ENCODE measurements at regions not wholly inside any gene's neighbourhood (a gene's known extent, or its start where the extent isn't known, plus 50 kb on each side); places are given as distances from the start of the nearest gene placed in this dataset.

DNA sequence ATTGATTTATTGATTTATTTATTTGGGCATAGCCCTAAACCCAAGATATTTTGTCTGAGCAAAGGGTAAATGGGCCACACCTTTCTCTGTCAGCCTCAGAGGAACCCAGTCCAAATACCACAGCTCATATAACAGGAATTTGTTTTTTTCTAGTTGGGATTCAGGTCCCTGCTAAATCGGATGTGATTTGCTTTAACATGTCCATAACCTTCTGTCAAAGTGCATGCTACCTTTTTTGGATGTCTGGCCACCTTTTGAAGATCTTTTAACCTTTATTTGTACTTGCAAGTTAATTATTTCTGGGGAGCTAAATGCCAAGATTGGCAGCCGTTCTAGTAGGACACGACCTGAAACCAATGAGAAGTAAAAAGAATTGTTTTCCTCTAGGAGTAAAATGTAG lies 303.2 kb upstream of the UBE2E3 start:
- TF ChIP-seq, protein P1, sequence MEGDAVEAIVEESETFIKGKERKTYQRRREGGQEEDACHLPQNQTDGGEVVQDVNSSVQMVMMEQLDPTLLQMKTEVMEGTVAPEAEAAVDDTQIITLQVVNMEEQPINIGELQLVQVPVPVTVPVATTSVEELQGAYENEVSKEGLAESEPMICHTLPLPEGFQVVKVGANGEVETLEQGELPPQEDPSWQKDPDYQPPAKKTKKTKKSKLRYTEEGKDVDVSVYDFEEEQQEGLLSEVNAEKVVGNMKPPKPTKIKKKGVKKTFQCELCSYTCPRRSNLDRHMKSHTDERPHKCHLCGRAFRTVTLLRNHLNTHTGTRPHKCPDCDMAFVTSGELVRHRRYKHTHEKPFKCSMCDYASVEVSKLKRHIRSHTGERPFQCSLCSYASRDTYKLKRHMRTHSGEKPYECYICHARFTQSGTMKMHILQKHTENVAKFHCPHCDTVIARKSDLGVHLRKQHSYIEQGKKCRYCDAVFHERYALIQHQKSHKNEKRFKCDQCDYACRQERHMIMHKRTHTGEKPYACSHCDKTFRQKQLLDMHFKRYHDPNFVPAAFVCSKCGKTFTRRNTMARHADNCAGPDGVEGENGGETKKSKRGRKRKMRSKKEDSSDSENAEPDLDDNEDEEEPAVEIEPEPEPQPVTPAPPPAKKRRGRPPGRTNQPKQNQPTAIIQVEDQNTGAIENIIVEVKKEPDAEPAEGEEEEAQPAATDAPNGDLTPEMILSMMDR (conservative IDR thresholded peaks at IDR 0.05; ENCODE audit: low read depth, low read length) = no peak
- no peak for TF ChIP-seq EZH2 (IDR thresholded peaks at IDR 0.05; ENCODE audit: borderline replicate concordance, low read depth, low read length, poor library complexity, severe bottlenecking)

Measured in A673 (cell line).